HEK293T (cell line): ENCODE measurements at regions not wholly inside any gene's neighbourhood (a gene's known extent, or its start where the extent isn't known, plus 50 kb on each side); places are given as distances from the start of the nearest gene placed in this dataset.
"Not testable (repeated sequence)": the region's sequence is repeated elsewhere in the genome, so short reads cannot be mapped to it uniquely, and the experiment has no call there.

Experiments
- ARNT ChIP-seq: fragments of 450-650 bp; IDR thresholded peaks from 2 replicates; pipeline ENCODE4 v1.6.1; 2017; ENCODE audit warnings: mild to moderate bottlenecking
- BHLHE40 ChIP-seq: fragments of 450-650 bp; IDR thresholded peaks from 2 replicates; pipeline ENCODE4 v1.6.1; 2016; ENCODE audit warnings: mild to moderate bottlenecking, moderate library complexity, borderline replicate concordance
- FOXA1 ChIP-seq: fragments of 450-650 bp; IDR thresholded peaks from 2 replicates; pipeline ENCODE4 v1.6.1; 2016; ENCODE audit warnings: mild to moderate bottlenecking
- FOXK2 ChIP-seq: fragments of 450-650 bp; IDR thresholded peaks from 2 replicates; pipeline ENCODE4 v1.6.1; 2016; ENCODE audit warnings: mild to moderate bottlenecking
- HDGF ChIP-seq: fragments of 450-650 bp; IDR thresholded peaks from 2 replicates; pipeline ENCODE4 v1.6.1; 2017; ENCODE audit warnings: antibody characterized with exemption, borderline replicate concordance
- SUZ12 ChIP-seq: fragments of 450-650 bp; IDR thresholded peaks from 2 replicates; pipeline ENCODE4 v1.6.1; 2016; ENCODE audit warnings: mild to moderate bottlenecking
- ZNF384 ChIP-seq: fragments of 450-650 bp; IDR thresholded peaks from 2 replicates; pipeline ENCODE4 v1.6.1; 2016

GRCh38 chr15:20625469-20625868, 83.9 kb upstream of the GOLGA6L6 start:
- TF ChIP-seq ZNF384, SUZ12, ARNT, FOXK2, BHLHE40, FOXA1, HDGF: not testable (repeated sequence)
